ENCODE measurements at regions not wholly inside any gene's neighbourhood (a gene's known extent, or its start where the extent isn't known, plus 50 kb on each side); places are given as distances from the start of the nearest gene placed in this dataset.

GRCh38 chr2:239661334-239662312 lies 260.8 kb upstream of the HDAC4 start:
- TF ChIP-seq POLR2A (IDR thresholded peaks at IDR 0.05) (no peak), POLR2AphosphoS5 (IDR thresholded peaks at IDR 0.05) (no peak), CTCF (IDR thresholded peaks at IDR 0.05) (no peak), EP300 (IDR thresholded peaks at IDR 0.05) (no peak)

All from suprapubic skin (tissue), 4 donors.